ENCODE measurements at regions not wholly inside any gene's neighbourhood (a gene's known extent, or its start where the extent isn't known, plus 50 kb on each side); places are given as distances from the start of the nearest gene placed in this dataset.

DNA sequence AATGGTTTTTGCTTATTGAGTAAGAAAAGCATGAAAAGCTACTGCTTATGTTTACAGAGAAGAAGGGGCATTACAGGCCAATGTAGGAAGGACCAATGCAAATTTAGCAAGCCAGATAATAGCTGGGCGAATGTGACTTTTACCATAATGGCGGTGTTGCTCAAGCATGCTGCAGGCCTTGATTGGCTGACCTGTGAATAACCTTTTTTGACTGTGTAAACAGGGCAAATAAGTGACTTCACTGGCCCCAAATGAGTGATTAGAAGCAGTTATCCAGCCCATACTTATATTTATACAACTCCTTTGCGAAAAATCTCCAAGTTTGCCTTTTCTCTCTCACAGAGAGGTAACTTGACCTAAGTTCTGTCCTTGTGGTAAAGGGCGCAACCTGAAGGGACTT lies 146.9 kb downstream of the SP3 start:
- Histone ChIP-seq H3K79me2 (ENCODE audit: insufficient read depth, low read length) (no peaks in the 10 kb centered on the region), H3K27ac (ENCODE audit: extremely low read length, insufficient read depth, low read length) (no peak overlapping the region), H3K4me1 (ENCODE audit: insufficient read depth, low read length) (no peaks in the 10 kb centered on the region), H3K36me3 (replicated peaks in 1 of 2; ENCODE audit: control insufficient read depth in 1 of 2, insufficient read depth in 2 of 2, low read length in 2 of 2) (no peaks in the 10 kb centered on the region), H2AFZ (ENCODE audit: low read length) (no peak overlapping the region), H3K4me3 (replicated peaks in 1 of 3; ENCODE audit: insufficient read depth in 1 of 3, low read depth in 2 of 3, low read length in 3 of 3) (no peak overlapping the region), H3K27me3 (ENCODE audit: control insufficient read depth in 1 of 2, insufficient read depth in 2 of 2, low read length in 2 of 2) (peaks cover 2 to 33% of the 10 kb centered on the region in 2 experiments; a peak in 4 of 5 replicates), H3K9me3 (ENCODE audit: low read length) (no peaks in the 10 kb centered on the region), H3K4me2 (ENCODE audit: low read depth, low read length) (no peak overlapping the region), H4K20me1 (ENCODE audit: insufficient read depth, low read length) (no peaks in the 10 kb centered on the region), H3K9ac (ENCODE audit: insufficient read depth, low read depth, low read length) (no peak overlapping the region)
- FAIRE-seq, result no peak
- intact Hi-C loops (cut with micrococcal nuclease; ENCODE audit: unreplicated experiment) (no loop called here), in situ Hi-C loops (cut with HindIII; ENCODE audit: extremely low pct_ligation_motif_present, low pct_unique_long_range_greater_than_20kb) (no loop called here)
- no TSS peak for BruUV-seq (replicated peaks)
- CTCF ChIA-PET (ENCODE audit: low intra/inter-chr PET ratio, low total read pairs), result no interaction called here
- POLR2A ChIA-PET, result no interaction called here
- WGBS (ENCODE audit: low lambda C conversion rate), result 44% methylated on average over 4 of the region's 4 CpGs
- no peak for ATAC-seq
- no peak for DNase-seq (ENCODE audit: low spot score)
- no peak for TF ChIP-seq SNAI1 (CRISPR knock-in tag; IDR thresholded peaks at IDR 0.05; ENCODE audit: borderline replicate concordance)
- no peak for TF ChIP-seq ZNF557 (CRISPR knock-in tag; IDR thresholded peaks at IDR 0.05)
- TF ChIP-seq, protein P1, sequence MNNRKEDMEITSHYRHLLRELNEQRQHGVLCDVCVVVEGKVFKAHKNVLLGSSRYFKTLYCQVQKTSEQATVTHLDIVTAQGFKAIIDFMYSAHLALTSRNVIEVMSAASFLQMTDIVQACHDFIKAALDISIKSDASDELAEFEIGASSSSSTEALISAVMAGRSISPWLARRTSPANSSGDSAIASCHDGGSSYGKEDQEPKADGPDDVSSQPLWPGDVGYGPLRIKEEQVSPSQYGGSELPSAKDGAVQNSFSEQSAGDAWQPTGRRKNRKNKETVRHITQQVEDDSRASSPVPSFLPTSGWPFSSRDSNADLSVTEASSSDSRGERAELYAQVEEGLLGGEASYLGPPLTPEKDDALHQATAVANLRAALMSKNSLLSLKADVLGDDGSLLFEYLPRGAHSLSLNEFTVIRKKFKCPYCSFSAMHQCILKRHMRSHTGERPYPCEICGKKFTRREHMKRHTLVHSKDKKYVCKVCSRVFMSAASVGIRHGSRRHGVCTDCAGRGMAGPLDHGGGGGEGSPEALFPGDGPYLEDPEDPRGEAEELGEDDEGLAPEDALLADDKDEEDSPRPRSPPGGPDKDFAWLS (CRISPR knock-in tag; IDR thresholded peaks at IDR 0.05; ENCODE audit: borderline replicate concordance), result no peak
- TF ChIP-seq, protein P2, sequence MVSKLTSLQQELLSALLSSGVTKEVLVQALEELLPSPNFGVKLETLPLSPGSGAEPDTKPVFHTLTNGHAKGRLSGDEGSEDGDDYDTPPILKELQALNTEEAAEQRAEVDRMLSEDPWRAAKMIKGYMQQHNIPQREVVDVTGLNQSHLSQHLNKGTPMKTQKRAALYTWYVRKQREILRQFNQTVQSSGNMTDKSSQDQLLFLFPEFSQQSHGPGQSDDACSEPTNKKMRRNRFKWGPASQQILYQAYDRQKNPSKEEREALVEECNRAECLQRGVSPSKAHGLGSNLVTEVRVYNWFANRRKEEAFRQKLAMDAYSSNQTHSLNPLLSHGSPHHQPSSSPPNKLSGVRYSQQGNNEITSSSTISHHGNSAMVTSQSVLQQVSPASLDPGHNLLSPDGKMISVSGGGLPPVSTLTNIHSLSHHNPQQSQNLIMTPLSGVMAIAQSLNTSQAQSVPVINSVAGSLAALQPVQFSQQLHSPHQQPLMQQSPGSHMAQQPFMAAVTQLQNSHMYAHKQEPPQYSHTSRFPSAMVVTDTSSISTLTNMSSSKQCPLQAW (CRISPR knock-in tag; IDR thresholded peaks at IDR 0.05), result no peak
- no peak for TF ChIP-seq SMARCE1 (IDR thresholded peaks at IDR 0.05; ENCODE audit: borderline replicate concordance)
- TF ChIP-seq, protein P3, sequence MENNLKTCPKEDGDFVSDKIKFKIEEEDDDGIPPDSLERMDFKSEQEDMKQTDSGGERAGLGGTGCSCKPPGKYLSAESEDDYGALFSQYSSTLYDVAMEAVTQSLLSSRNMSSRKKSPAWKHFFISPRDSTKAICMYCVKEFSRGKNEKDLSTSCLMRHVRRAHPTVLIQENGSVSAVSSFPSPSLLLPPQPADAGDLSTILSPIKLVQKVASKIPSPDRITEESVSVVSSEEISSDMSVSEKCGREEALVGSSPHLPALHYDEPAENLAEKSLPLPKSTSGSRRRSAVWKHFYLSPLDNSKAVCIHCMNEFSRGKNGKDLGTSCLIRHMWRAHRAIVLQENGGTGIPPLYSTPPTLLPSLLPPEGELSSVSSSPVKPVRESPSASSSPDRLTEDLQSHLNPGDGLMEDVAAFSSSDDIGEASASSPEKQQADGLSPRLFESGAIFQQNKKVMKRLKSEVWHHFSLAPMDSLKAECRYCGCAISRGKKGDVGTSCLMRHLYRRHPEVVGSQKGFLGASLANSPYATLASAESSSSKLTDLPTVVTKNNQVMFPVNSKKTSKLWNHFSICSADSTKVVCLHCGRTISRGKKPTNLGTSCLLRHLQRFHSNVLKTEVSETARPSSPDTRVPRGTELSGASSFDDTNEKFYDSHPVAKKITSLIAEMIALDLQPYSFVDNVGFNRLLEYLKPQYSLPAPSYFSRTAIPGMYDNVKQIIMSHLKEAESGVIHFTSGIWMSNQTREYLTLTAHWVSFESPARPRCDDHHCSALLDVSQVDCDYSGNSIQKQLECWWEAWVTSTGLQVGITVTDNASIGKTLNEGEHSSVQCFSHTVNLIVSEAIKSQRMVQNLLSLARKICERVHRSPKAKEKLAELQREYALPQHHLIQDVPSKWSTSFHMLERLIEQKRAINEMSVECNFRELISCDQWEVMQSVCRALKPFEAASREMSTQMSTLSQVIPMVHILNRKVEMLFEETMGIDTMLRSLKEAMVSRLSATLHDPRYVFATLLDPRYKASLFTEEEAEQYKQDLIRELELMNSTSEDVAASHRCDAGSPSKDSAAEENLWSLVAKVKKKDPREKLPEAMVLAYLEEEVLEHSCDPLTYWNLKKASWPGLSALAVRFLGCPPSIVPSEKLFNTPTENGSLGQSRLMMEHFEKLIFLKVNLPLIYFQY (CRISPR knock-in tag; IDR thresholded peaks at IDR 0.05; ENCODE audit: borderline replicate concordance), result no peak
- no peak for TF ChIP-seq MTF2 (CRISPR knock-in tag; IDR thresholded peaks at IDR 0.05; ENCODE audit: borderline replicate concordance)
- TF ChIP-seq, protein P4, sequence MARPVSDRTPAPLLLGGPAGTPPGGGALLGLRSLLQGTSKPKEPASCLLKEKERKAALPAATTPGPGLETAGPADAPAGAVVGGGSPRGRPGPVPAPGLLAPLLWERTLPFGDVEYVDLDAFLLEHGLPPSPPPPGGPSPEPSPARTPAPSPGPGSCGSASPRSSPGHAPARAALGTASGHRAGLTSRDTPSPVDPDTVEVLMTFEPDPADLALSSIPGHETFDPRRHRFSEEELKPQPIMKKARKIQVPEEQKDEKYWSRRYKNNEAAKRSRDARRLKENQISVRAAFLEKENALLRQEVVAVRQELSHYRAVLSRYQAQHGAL (CRISPR knock-in tag; IDR thresholded peaks at IDR 0.05; ENCODE audit: not compliant biosample characterization), result no peak
- TF ChIP-seq, protein P5, sequence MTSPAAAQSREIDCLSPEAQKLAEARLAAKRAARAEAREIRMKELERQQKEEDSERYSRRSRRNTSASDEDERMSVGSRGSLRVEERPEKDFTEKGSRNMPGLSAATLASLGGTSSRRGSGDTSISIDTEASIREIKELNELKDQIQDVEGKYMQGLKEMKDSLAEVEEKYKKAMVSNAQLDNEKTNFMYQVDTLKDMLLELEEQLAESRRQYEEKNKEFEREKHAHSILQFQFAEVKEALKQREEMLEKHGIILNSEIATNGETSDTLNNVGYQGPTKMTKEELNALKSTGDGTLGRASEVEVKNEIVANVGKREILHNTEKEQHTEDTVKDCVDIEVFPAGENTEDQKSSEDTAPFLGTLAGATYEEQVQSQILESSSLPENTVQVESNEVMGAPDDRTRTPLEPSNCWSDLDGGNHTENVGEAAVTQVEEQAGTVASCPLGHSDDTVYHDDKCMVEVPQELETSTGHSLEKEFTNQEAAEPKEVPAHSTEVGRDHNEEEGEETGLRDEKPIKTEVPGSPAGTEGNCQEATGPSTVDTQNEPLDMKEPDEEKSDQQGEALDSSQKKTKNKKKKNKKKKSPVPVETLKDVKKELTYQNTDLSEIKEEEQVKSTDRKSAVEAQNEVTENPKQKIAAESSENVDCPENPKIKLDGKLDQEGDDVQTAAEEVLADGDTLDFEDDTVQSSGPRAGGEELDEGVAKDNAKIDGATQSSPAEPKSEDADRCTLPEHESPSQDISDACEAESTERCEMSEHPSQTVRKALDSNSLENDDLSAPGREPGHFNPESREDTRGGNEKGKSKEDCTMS (CRISPR knock-in tag; conservative IDR thresholded peaks at IDR 0.05), result no peak
- no peak for TF ChIP-seq NKX3-1 (CRISPR knock-in tag; IDR thresholded peaks at IDR 0.05)
- TF ChIP-seq ZNF367 (CRISPR knock-in tag; IDR thresholded peaks at IDR 0.05; ENCODE audit: borderline replicate concordance), result no peak
- TF ChIP-seq MLLT10 (CRISPR knock-in tag; IDR thresholded peaks at IDR 0.05), result no peak

Measured in HepG2 (cell line).